M059J (cell line): ENCODE measurements at regions not wholly inside any gene's neighbourhood (a gene's known extent, or its start where the extent isn't known, plus 50 kb on each side); places are given as distances from the start of the nearest gene placed in this dataset.

Experiments
- DNase-seq: peaks from one replicate; pipeline ENCODE4 v3.0.0-alpha.2; 2012; ENCODE audit warnings: low read depth

DNA sequence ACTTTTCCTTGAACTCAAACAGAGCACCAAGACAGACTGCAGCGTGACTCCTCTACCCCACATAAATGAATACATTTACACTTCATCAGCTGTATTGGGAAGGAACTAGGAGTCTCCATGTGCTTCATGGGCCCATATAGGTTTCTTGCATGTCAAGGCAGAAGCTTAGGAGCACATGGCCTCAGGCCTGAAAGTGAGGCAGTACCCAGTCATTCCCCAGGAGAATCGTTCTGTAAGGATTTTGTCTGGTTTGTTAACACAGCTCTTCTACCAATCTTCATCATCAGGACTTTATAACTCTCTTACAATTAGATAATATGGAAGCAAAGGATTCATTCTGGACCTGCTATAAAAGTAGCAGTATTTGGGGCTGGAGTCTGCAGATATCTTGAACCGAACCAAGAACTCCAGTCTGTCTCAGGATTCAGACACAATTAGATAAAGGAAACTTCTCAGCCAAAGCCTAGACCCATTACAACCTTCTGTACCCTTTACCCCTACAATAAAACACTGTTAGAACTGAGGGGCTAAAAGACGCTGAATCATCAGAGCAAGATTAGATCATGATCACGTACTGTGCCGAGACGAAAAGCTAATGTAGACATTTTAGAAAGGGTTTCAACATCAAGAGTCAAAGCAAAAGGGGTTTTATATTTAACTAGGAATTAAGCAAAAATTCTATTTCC lies 385.5 kb upstream of the SLC30A5 start:
- DNase-seq: no peak

DNA sequence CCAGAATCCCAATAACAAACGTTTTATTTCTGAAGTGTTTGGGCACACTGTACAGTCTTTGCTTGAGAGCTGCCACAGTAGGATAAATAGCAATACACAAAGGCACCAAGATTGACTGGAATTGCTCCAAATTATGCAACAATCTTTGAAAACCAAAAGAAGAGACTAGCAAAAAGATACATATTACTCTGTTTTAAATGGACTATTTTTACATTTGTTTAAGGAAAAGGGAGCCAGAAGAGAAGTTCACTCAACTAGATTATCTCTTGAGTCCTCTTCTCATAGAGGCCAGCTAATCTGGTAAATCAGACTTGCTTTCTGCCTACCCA lies 385.0 kb upstream of the SLC30A5 start:
- no peak for DNase-seq

DNA sequence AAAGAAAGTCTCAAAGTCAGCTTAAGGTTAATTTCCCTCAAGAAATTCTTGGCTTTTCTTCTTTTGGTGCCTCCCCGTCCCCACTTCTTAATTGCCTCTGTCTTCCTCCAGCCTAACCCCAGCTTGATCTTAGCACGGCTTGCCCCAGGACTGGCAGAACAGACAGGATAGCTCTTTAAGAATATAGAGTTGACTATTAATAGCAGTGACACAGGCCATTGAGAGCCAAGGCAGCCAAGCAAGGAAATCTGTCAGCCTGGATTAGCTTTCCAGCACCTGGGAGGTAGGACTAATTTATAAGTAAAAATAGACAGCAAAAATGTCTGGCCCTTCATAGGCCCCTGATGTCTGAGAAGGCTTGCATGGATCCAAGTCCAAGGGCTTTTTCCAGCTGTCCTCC lies 384.6 kb upstream of the SLC30A5 start:
- no peak for DNase-seq

DNA sequence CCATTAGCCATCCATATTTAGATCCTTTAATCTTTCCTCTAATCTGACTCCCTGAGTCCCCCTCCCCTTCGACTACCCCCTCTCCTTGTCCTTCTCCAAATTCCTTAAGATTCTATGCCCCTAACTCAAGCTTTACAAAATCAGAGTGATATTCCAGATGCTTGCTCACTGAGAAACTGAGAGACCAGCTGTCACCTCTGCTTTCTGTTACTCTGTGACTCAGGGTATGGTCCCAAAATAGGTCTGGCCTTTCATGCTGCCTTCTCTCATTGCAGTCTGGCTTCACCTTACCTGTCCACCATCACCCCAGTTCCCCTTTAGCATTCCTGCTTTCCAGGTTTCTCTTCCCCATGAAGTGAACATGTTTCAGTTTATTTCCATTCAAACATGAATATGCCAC lies 383.3 kb upstream of the SLC30A5 start:
- no peak for DNase-seq

DNA sequence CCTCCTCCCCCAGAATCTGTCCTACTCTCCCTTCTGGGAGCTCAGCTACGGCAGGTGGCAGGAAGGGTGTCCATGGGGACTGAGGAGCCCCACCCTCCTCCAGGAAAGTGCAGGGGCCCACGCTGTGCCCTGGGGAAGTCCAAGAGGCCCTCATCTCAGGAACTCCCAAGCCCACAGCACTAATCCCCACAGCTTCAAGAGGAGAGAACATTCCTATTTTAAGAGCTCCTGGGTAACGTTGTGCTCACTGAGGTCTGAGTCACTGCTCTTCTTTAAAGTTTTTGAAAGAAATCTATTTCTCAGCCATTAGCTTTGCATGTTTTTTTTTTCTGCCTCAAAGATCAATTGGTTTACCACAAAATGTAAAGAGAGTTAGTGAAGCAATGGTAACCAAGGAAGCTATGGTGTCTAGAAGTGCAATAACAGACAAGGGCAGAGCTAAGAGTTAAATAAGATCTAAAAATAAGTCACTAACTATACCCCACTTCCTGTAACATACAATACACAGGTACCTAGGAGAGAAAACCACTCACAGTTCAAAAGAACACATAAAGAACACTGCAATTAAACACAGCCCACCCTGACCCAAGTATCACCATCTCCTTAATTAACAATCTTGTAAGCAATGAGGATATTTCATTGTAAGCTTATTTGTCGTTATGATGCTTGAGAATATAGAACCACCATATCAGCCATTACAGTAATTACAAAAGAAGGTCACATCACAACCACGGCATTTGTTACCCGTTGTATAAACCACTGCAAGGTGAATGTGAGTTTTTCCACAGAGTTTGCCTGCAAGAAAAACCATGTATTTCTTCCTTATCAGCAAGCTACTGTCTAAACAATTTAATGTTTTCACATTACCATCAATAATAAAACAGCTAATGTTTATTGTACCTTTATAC lies 382.3 kb upstream of the SLC30A5 start:
- DNase-seq: no peak

DNA sequence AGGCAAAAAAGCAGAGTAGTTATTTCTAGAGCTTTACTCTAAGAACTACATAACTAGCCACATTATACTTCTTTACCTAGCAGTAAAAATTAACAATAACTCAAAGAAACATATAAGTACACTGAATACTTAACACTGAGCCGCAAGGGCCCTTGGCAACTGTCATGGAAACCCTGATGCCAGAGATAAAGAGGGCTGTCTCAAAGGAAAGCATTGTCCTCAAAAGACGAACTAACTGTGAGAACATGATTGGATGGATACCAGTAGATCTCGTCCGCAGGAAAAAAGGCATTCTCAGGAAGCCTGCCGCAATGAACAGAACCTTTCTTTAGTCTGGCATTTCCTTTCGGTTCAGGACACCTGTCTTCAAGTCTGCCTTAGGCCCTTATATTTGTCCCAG lies 379.0 kb upstream of the SLC30A5 start:
- DNase-seq: no peak

DNA sequence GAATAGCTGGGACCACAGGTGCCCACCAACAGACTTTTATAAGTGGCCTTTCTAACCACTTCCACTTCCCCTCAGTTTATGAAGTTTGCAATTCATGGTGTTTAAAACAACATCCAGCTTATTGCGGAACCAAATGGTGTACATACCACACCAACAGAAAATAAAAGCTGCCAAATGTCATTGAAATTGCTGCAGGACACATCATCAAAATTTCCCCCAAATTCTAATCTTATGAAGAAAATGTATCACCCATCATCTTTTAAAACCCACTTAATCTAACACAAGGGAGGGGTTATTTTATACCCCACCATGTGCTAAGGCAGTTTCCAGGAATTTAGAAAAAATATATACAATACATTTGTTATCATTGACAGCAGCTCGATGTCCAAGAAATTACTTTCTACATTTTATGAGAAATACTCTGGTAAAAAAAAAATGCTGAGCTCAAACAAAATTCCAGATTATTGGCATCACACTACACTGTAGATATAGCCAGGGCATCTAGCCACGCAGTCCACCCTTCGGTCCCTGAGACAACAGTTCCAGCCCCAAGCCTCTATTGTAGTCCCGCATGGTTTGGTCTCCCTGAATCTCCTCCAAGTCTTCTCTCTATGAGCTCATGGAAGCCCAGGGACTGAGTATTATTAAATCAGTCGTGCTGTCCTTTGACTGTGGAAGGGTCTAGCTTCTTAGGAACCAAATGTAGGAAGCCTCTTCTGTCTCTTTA lies 372.8 kb upstream of the SLC30A5 start:
- DNase-seq: no peak

DNA sequence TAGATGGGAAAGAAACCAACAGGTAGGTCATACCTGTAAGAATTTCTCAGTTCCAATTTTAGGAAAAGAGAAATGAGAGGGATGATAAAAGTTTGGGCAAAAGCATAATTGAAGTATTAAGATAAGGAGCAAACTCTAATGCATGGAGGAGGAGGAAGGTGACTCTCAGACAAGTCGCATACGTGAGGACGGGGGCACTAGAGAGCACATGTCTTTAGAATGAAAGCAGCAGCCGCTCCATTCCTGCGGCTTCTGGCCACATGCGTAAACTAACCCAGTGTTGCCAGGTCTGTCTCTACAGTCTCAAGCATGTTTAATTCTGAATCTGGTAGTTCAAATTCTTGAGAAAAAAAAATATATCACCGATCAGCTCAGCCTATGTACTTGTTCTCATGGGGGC lies 371.5 kb upstream of the SLC30A5 start:
- no peak for DNase-seq

DNA sequence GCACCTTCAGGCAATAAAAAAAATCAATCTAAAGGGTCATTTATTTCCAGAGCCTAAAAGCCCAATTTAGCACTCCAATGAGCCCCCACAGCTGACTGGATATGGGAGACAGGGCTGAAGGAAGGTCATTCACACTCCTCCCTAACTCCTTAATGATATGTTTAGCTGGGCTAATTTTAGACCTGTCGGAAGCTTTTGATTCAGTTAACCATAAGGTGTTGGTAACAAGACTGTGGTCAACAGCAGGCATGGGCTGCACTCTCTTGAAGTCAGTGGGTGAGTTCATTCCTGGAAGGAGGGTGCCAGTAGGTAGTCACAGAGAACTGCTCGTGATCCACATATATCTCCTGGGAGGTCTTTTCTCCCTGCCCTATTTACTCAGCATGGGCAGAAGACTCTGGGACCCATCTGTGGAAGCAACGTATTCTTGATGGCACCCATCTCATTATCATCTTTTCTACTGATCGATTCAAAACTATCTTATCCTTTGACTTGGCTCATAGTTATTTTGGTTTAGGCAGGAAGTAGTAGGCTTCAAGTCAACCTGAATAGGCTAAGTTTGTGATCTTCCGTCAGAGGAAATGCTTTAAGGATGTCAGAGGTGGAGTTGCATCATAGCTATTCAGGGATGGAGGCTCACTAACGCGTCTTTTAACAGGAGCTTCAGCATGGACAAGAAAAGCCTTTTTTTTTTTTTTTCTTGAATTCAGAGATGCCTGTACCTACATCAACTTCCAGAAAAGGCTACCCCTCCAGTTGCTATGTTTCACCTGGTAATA lies 367.7 kb upstream of the SLC30A5 start:
- no peak for DNase-seq

DNA sequence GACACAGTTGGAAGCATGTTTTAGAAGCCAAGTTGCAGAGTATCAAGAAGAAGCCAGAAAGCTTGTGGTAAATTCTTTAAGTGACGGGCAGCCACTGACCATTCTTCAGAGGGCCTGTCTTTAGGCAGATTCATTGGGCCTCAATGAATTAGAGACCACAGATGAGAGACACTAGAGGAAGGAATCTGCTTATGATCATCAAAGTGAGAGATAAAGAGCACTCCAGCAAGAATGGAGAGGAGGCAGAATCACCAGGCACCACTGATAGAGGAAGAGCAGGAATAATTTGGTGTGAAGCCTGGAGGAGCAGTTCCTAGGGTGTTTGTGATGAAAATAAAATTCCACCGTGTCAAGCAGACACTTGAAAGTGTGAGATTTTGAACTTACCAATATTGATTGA lies 365.9 kb upstream of the SLC30A5 start:
- DNase-seq: no peak

DNA sequence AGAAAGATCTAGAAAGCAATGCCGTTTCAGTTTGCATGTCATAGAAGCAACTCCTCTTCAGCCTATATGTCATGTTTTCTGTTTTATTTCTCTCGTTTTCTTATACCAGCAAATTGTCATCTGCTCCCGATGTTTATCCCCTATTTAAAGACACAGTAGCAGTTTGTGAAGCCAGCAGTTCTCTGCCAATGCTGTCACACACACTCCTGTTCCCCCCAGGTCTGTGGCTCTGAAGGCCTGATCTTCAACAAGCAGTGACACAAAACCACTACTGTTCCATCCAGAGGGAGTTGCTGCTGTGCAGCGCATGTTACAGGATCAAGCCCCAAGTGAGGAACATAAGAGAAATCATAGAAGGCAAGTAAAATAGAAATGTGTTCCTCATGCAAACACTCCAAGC lies 364.1 kb upstream of the SLC30A5 start:
- DNase-seq: no peak

DNA sequence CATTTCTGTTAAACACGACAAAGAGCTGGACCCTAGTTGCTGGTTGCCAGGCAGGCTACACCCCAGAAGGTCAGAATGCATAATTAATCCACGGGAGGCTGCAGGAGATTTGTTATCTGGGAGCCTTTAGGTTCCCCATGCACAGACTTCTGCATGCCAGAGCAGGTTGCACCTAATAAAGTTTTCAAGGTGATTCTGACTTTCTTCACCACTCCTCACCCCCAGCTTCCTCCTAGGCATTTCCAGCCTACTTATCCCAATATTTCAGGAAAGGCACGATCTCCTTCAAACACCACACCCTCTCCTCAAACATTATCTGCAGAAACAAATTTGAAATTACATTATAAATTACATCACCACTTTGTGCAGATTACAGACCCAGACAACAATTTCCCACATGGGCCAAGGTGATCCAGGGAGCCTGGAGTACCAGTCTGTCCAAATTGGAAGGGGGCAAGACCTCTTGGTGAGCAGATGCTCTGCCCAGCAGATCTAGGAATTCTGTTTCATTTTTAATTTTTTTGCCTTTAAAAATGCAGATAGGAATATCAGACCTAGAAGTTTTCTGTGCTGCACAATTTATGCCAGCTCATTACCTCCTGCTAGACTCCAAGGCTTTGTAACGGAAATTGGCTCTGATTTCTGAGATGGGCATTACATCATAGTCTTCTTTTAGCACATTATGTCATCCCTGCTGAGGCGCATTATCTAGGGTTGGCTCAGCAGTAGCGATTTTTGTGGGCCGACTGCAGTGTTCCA lies 363.4 kb upstream of the SLC30A5 start:
- DNase-seq: peak; percentile 83

DNA sequence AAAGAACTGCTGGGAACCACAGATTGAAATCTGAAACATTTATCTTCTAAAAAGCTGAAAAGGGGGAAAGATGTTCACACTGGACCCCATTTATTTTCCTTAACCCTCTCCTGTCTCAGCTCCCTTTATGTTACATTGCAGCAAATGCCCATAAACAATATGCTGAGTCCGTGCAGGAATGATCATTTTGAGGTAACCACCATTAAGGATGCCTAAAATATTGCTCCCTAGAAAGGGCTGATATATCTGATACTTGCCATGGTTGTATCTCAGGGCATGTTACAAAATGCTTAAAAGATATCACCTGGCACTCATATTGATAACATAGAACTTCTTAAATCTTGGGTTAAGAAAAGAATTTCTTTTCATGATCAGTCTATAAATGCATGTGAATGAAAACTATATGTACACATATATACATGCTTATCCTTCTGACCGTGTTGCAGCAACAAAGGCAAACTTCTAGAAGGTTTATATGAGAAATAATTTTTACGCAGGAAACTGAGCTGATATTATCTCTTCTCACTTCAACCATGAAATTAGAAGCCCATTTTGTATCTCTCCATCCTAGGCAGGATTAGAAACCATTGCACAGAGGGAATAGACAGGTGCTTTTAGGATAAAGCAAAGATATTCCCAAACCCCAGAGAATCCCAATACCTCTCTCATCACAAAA lies 362.7 kb upstream of the SLC30A5 start:
- no peak for DNase-seq

DNA sequence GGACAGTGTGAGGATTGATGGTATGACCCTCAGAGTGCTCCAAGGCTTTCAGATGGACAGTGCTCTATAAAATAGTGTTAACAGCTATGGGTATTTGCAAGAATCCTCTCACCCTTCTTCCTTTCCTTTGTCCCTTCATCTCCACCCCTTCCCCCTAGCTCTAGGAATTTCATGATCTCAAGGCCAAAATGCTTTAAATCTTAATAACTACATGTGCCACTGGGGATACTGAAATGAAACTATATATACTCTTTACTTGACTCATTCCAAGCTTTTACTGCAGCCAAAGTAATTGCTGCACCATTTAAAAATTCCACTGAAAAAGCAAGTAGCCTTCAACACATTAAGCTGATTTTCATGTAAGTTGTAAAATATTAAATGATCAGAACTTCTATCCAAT lies 361.6 kb upstream of the SLC30A5 start:
- DNase-seq: no peak

DNA sequence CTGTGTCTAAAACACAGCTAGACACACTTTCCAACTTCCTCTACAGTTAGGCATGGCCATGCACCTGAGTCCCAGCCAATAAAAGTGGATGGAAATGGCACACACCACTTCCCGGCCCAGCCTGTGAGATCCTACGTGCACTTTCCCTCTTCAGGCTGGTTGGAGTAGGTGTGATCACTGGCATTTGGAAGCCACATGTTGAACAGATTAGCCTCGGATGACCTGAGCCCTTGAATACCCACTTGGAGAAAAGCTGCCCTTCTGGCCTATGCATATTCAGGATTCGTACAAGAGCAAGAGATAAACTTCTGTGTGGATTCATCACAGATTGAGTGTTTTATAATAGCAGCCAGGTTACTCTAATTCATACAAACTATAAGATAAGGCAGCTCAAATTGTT lies 359.0 kb upstream of the SLC30A5 start:
- no peak for DNase-seq

DNA sequence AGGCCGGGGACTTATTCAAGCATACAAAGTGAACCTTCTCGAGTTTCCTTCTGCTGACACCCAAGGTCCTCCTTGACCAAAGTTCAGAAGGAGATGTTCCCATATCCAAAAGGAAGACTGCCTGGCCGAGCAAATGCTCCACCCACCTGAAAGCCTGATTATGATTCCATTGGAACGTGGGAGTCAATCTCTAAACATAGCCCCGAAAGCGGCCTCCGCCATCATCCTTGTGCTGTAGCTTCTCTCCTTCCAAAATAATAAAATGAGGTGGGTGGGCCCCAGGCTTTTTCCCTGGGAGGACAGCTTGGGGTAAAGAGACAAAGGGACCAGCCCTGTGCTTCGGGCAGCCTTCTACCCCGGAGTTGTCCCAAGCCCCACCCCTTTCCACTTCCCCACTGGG lies 355.6 kb upstream of the SLC30A5 start:
- DNase-seq: no peak

DNA sequence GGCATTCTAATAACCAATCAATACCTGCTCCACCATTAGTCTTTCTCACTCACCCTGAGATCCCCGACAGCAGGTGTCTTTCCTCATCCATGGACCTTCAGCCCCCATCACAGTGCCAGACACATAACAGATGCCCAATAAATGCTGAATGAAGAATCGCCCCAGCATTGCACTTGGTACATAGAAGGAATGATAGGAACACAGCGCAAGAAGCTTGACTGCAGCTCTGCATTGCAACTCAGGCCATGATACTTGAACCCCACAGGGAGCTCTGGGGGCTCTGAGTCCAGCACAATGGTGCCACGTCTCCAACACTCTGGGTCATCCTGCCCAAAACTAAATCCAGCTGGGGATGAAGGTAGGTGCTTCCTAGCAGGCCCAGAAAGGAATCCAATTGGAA lies 355.0 kb upstream of the SLC30A5 start:
- DNase-seq: no peak

DNA sequence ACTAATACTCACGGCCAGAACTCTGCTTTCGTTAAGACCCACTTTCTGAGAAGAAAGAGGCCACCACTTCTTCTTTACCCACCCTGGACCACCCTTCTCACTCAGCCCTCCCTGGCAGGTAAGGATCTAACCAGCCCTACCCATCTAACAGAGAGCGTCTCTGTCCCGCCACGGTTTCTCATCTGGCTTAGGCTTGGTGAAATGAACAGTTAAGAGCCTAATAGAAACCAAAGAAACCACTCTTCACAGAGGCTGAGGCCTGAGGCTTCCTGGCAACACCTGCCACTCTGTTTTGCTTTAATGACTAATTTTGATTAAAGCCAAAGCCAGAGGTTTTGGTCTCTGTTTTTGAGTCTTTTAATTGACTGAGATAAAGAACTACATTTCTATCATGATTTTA lies 354.1 kb upstream of the SLC30A5 start:
- no peak for DNase-seq

DNA sequence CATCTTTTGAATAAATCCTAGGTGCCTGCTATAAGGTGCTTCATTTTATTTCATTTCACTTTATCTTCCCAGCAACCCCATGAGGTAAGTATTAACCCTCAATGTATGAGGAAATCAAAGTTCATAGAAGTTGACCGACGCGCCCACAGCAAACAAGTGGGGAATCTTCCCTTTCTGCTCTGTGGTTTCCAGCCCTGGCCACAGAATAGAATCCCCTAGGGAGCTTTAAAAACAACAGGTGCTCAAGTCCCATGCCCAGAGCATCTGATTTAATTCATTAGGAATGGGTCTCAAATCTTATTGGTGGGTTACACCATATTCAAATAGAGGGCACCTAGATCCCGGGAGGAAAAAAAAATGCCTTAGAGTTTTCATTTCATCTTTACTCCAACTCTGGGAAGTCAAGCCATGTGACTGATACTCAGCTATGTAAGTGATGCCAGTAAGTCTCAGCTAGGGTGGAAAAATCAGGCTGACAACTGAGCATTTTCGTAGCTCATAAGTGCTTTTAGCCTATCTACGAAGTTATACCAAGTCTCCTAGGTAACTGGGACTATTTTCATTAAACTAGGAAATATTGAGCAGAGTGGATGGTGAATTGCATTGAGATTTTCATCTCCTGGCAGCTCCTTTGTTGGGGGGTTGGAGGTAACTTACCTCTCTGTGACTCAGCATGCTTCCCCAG lies 353.4 kb upstream of the SLC30A5 start:
- DNase-seq: peak; percentile 8

DNA sequence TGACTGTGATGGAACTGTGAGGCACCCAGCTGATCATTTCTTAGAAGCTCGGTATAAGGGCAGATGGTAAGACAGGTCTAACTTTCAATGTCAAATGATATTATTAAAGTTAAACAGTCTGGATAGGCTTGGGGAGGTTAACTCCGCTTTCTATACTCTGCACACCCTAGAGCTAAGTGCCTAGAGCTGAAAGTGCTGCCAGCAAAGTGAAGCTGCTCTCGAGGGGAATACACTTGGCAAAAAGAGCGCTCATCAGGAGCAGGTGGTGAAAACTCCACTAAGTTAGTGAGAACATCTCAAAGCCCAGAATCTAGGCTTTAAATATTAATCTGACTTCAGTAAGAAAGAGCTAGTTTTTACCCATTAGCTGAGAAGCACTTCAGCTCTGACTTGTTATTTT lies 349.6 kb upstream of the SLC30A5 start:
- no peak for DNase-seq
